IMR-90 (cell line): ENCODE measurements at regions not wholly inside any gene's neighbourhood (a gene's known extent, or its start where the extent isn't known, plus 50 kb on each side); places are given as distances from the start of the nearest gene placed in this dataset.

Experiments used
- BHLHE40 ChIP-seq: fragments of 150-350 bp; IDR thresholded peaks from 2 replicates; pipeline ENCODE4 v1.6.1; 2016; ENCODE audit warnings: mild to moderate bottlenecking, low read depth, low read length
- CEBPB ChIP-seq: IDR thresholded peaks from 2 replicates; pipeline ENCODE4 v1.6.1; 2012; ENCODE audit warnings: low read depth, low read length, improper control_type of control experiment
- CHD1 ChIP-seq: IDR thresholded peaks from 2 replicates; pipeline ENCODE4 v1.6.1; 2012; ENCODE audit warnings: low read depth, low read length, improper control_type of control experiment
- FOS ChIP-seq: fragments of 150-350 bp; IDR thresholded peaks from 2 replicates; pipeline ENCODE4 v1.6.1; 2016; ENCODE audit warnings: low read depth, low read length
- MXI1 ChIP-seq: IDR thresholded peaks from 2 replicates; pipeline ENCODE4 v1.6.1; 2012; ENCODE audit warnings: low read depth, mild to moderate bottlenecking, low read length, moderate library complexity, borderline replicate concordance
- NFE2L2 ChIP-seq: fragments of 150-350 bp; IDR thresholded peaks from 2 replicates; pipeline ENCODE4 v1.6.1; 2016; ENCODE audit warnings: low read depth, mild to moderate bottlenecking, low read length
- POLR2A ChIP-seq: IDR thresholded peaks from 2 replicates; pipeline ENCODE4 v1.6.1; 2012; ENCODE audit warnings: mild to moderate bottlenecking, low read depth, low read length
- TF ChIP-seq, protein P1 (sequence below): conservative IDR thresholded peaks from 2 replicates; pipeline ENCODE4 v1.5.1; 2012; ENCODE audit warnings: mild to moderate bottlenecking, low read depth, low read length, improper control_type of control experiment
- TF ChIP-seq, protein P2 (sequence below): fragments of 150-350 bp; IDR thresholded peaks from 2 replicates; pipeline ENCODE4 v1.6.1; 2017; ENCODE audit warnings: mild to moderate bottlenecking, antibody characterized with exemption, low read length, low read depth

GRCh38 chr18:51912381-51912780 lies 427.6 kb upstream of the DCC start:
- TF ChIP-seq, protein P1, sequence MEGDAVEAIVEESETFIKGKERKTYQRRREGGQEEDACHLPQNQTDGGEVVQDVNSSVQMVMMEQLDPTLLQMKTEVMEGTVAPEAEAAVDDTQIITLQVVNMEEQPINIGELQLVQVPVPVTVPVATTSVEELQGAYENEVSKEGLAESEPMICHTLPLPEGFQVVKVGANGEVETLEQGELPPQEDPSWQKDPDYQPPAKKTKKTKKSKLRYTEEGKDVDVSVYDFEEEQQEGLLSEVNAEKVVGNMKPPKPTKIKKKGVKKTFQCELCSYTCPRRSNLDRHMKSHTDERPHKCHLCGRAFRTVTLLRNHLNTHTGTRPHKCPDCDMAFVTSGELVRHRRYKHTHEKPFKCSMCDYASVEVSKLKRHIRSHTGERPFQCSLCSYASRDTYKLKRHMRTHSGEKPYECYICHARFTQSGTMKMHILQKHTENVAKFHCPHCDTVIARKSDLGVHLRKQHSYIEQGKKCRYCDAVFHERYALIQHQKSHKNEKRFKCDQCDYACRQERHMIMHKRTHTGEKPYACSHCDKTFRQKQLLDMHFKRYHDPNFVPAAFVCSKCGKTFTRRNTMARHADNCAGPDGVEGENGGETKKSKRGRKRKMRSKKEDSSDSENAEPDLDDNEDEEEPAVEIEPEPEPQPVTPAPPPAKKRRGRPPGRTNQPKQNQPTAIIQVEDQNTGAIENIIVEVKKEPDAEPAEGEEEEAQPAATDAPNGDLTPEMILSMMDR, result no peak
- TF ChIP-seq POLR2A, result no peak
- no peak for TF ChIP-seq NFE2L2
- no peak for TF ChIP-seq MXI1
- TF ChIP-seq CHD1, result no peak
- TF ChIP-seq BHLHE40, result no peak
- TF ChIP-seq CEBPB, result no peak
- TF ChIP-seq, protein P2, sequence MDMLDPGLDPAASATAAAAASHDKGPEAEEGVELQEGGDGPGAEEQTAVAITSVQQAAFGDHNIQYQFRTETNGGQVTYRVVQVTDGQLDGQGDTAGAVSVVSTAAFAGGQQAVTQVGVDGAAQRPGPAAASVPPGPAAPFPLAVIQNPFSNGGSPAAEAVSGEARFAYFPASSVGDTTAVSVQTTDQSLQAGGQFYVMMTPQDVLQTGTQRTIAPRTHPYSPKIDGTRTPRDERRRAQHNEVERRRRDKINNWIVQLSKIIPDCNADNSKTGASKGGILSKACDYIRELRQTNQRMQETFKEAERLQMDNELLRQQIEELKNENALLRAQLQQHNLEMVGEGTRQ, result no peak
- TF ChIP-seq FOS, result no peak
